Loucy (cell line): ENCODE measurements at regions not wholly inside any gene's neighbourhood (a gene's known extent, or its start where the extent isn't known, plus 50 kb on each side); places are given as distances from the start of the nearest gene placed in this dataset.

ENCODE experiments used
- CTCF ChIP-seq: fragments of 200-600 bp; sonication (generic); conservative IDR thresholded peaks from 2 replicates; pipeline ENCODE4 v1.5.1; 2014; ENCODE audit warnings: mild to moderate bottlenecking, antibody characterized with exemption, low read length
- EZH2phosphoT487 ChIP-seq: fragments of 200-600 bp; IDR thresholded peaks from 2 replicates; pipeline ENCODE4 v1.6.1; 2018; ENCODE audit warnings: antibody characterized with exemption, mild to moderate bottlenecking, moderate library complexity, borderline replicate concordance

GRCh38 chrX:40872351-40872750 lies 137.0 kb upstream of the MED14 start:
- TF ChIP-seq EZH2phosphoT487 (no peak), CTCF (no peak)
